Fibroblast of villous mesenchyme (primary cell): ENCODE measurements at regions not wholly inside any gene's neighbourhood (a gene's known extent, or its start where the extent isn't known, plus 50 kb on each side); places are given as distances from the start of the nearest gene placed in this dataset.
"Not testable (repeated sequence)": the region's sequence is repeated elsewhere in the genome, so short reads cannot be mapped to it uniquely, and the experiment has no call there.

Source experiments
- DNase-seq: peaks from one replicate; pipeline ENCODE4 v3.0.0-alpha.2; 2010; ENCODE audit warnings: low read depth
- H3K4me3 ChIP-seq: 2 replicates; pipeline ENCODE4 v1.5.1; 2011; ENCODE audit warnings: low read depth, mild to moderate bottlenecking, low read length

GRCh38 chr2:89888693-89889092 lies 1197.2 kb downstream of the RPIA start:
- not testable (repeated sequence) for H3K4me3 ChIP-seq, DNase-seq

GRCh38 chr2:89890185-89890773 lies 1198.8 kb downstream of the RPIA start:
- DNase-seq, H3K4me3 ChIP-seq: not testable (repeated sequence)

GRCh38 chr2:89894988-89895387 lies 1203.5 kb downstream of the RPIA start:
- DNase-seq, H3K4me3 ChIP-seq: not testable (repeated sequence)

- not testable (repeated sequence) for H3K4me3 ChIP-seq, DNase-seq
These were observed 1204.2 kb downstream of the RPIA start for GRCh38 chr2:89895629-89896028.

- not testable (repeated sequence) for DNase-seq, H3K4me3 ChIP-seq
These were observed 1235.5 kb downstream of the RPIA start for GRCh38 chr2:89927018-89927417.

GRCh38 chr2:89935436-89935835 lies 1244.0 kb downstream of the RPIA start:
- DNase-seq, H3K4me3 ChIP-seq: not testable (repeated sequence)

GRCh38 chr2:89936011-89936410 lies 1244.5 kb downstream of the RPIA start:
- DNase-seq, H3K4me3 ChIP-seq: not testable (repeated sequence)

- DNase-seq, H3K4me3 ChIP-seq: not testable (repeated sequence)
These were observed 1245.1 kb downstream of the RPIA start for GRCh38 chr2:89936559-89936958.

- not testable (repeated sequence) for DNase-seq, H3K4me3 ChIP-seq
These were observed 1247.3 kb downstream of the RPIA start for GRCh38 chr2:89938756-89939155.

- not testable (repeated sequence) for H3K4me3 ChIP-seq, DNase-seq
These were observed 1252.8 kb downstream of the RPIA start for GRCh38 chr2:89944267-89944666.

- not testable (repeated sequence) for H3K4me3 ChIP-seq, DNase-seq
These were observed 1253.6 kb downstream of the RPIA start for GRCh38 chr2:89945004-89945616.

- not testable (repeated sequence) for DNase-seq, H3K4me3 ChIP-seq
These were observed 1255.8 kb downstream of the RPIA start for GRCh38 chr2:89947208-89947815.

- DNase-seq, H3K4me3 ChIP-seq: not testable (repeated sequence)
These were observed 1256.6 kb downstream of the RPIA start for GRCh38 chr2:89948102-89948501.

GRCh38 chr2:89950807-89951206 lies 1259.3 kb downstream of the RPIA start:
- not testable (repeated sequence) for DNase-seq, H3K4me3 ChIP-seq

- not testable (repeated sequence) for H3K4me3 ChIP-seq, DNase-seq
These were observed 1265.8 kb downstream of the RPIA start for GRCh38 chr2:89957236-89957635.

- not testable (repeated sequence) for DNase-seq, H3K4me3 ChIP-seq
These were observed 1268.4 kb downstream of the RPIA start for GRCh38 chr2:89959729-89960378.

GRCh38 chr2:89960570-89960969 lies 1269.1 kb downstream of the RPIA start:
- DNase-seq, H3K4me3 ChIP-seq: not testable (repeated sequence)

GRCh38 chr2:89968567-89968966 lies 1277.1 kb downstream of the RPIA start:
- not testable (repeated sequence) for H3K4me3 ChIP-seq, DNase-seq

- DNase-seq, H3K4me3 ChIP-seq: not testable (repeated sequence)
These were observed 1277.7 kb downstream of the RPIA start for GRCh38 chr2:89969190-89969589.

- DNase-seq, H3K4me3 ChIP-seq: not testable (repeated sequence)
These were observed 1282.4 kb downstream of the RPIA start for GRCh38 chr2:89973849-89974248.
